ENCODE measurements at regions not wholly inside any gene's neighbourhood (a gene's known extent, or its start where the extent isn't known, plus 50 kb on each side); places are given as distances from the start of the nearest gene placed in this dataset.

- DNase-seq = no peak
Observed at GRCh38 chr9:73219985-73220626, 68.4 kb downstream of the ANXA1 start.

- DNase-seq = no peak
Observed at GRCh38 chr9:73223594-73223993, 71.9 kb downstream of the ANXA1 start.

- no peak for DNase-seq
Observed at GRCh38 chr9:73229543-73229942, 77.9 kb downstream of the ANXA1 start.

- DNase-seq = no peak
Observed at GRCh38 chr9:73230251-73230650, 78.6 kb downstream of the ANXA1 start.

GRCh38 chr9:73231203-73231602 lies 79.5 kb downstream of the ANXA1 start:
- DNase-seq = no peak

GRCh38 chr9:73233359-73234007 lies 81.8 kb downstream of the ANXA1 start:
- no peak for DNase-seq

GRCh38 chr9:73234008-73234360 lies 82.3 kb downstream of the ANXA1 start:
- DNase-seq = no peak

- no peak for DNase-seq
Observed at GRCh38 chr9:73237140-73237539, 85.5 kb downstream of the ANXA1 start.

- DNase-seq = no peak
Observed at GRCh38 chr9:73239570-73240265, 88.1 kb downstream of the ANXA1 start.

GRCh38 chr9:73243078-73243477 lies 91.4 kb downstream of the ANXA1 start:
- no peak for DNase-seq

- DNase-seq = no peak
Observed at GRCh38 chr9:73259086-73259696, 107.5 kb downstream of the ANXA1 start.

GRCh38 chr9:73260506-73260905 lies 108.8 kb downstream of the ANXA1 start:
- no peak for DNase-seq

GRCh38 chr9:73264631-73265030 lies 113.0 kb downstream of the ANXA1 start:
- DNase-seq = no peak

- no peak for DNase-seq
Observed at GRCh38 chr9:73265876-73266275, 114.2 kb downstream of the ANXA1 start.

GRCh38 chr9:73269430-73270101 lies 117.9 kb downstream of the ANXA1 start:
- no peak for DNase-seq

- DNase-seq = no peak
Observed at GRCh38 chr9:73270967-73271721, 119.5 kb downstream of the ANXA1 start.

- no peak for DNase-seq
Observed at GRCh38 chr9:73280113-73280512, 128.4 kb downstream of the ANXA1 start.

- no peak for DNase-seq
Observed at GRCh38 chr9:73284377-73284776, 132.7 kb downstream of the ANXA1 start.

GRCh38 chr9:73294336-73294735 lies 142.7 kb downstream of the ANXA1 start:
- DNase-seq = no peak

GRCh38 chr9:73325983-73326382 lies 174.3 kb downstream of the ANXA1 start:
- no peak for DNase-seq

- no peak for DNase-seq
Observed at GRCh38 chr9:73327149-73327548, 175.5 kb downstream of the ANXA1 start.
